ENCODE measurements at regions not wholly inside any gene's neighbourhood (a gene's known extent, or its start where the extent isn't known, plus 50 kb on each side); places are given as distances from the start of the nearest gene placed in this dataset.
"Not testable (repeated sequence)": the region's sequence is repeated elsewhere in the genome, so short reads cannot be mapped to it uniquely, and the experiment has no call there.

DNA sequence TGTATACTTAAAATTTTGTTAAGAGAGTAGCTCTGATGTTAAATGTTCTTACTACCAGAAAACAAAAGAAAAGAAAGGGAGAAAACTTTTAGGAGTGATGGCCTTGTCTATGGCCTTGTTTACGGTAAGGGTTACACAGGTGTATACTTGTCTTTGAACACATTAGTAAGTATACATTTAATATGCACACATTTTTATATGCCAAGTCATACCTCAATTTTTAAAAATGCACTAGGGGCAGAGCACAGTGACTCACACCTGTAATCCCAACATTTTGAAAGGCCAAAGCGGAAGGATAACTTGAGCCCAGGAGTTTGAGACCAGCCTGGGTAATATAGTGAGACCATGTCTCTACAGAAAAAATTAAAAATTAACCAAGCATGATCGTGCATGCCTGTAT lies 166.7 kb upstream of the SNX2 start:
- TF ChIP-seq, protein P1, sequence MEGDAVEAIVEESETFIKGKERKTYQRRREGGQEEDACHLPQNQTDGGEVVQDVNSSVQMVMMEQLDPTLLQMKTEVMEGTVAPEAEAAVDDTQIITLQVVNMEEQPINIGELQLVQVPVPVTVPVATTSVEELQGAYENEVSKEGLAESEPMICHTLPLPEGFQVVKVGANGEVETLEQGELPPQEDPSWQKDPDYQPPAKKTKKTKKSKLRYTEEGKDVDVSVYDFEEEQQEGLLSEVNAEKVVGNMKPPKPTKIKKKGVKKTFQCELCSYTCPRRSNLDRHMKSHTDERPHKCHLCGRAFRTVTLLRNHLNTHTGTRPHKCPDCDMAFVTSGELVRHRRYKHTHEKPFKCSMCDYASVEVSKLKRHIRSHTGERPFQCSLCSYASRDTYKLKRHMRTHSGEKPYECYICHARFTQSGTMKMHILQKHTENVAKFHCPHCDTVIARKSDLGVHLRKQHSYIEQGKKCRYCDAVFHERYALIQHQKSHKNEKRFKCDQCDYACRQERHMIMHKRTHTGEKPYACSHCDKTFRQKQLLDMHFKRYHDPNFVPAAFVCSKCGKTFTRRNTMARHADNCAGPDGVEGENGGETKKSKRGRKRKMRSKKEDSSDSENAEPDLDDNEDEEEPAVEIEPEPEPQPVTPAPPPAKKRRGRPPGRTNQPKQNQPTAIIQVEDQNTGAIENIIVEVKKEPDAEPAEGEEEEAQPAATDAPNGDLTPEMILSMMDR (IDR thresholded peaks at IDR 0.05; ENCODE audit: low read length, missing control alignments): no peak
- H3K4me3 ChIP-seq (replicated peaks; ENCODE audit: low read depth, low read length): no peak overlapping the region
- no peak for DNase-seq (ENCODE audit: low read depth)

DNA sequence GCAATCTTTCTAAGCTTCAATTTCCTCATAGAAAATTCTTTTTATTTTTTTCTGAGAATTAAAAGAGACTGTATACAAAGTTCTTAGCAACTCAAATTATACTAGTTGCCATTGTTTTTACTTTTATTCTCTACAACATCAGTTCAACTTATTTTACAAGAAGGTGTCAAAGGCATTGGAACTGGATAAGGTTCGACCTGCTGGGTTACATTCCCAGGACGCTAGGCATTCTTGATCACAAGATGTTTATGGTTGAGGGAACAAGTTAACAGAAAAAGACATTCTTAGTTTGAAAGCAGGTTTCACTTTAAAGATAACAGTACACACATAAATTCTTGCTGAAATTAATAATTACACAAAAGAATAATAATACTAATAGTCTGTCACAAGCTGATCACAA lies 163.5 kb upstream of the SNX2 start:
- no peak overlapping the region for H3K4me3 ChIP-seq (replicated peaks; ENCODE audit: low read depth, low read length)
- TF ChIP-seq, protein P1 (IDR thresholded peaks at IDR 0.05; ENCODE audit: low read length, missing control alignments): no peak
- no peak for DNase-seq (ENCODE audit: low read depth)

DNA sequence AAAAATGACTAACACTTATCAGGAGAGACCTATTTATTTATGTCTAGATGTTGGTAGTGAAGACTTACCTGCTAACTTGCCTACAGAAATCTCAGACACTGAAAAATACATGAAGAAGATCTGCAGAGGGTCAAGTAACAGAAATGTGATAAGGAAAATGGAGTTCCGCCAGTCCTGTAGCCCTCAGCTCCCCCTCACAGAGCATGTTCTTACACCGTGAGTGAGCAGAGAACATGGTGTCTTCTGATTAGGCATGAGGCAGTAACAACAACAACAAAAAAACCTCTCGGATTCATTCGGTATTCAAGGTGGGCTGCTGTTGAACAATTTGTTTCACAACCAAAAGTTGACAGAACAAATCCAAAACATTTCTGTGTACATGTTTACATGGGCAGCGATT lies 162.0 kb upstream of the SNX2 start:
- no peak overlapping the region for H3K4me3 ChIP-seq (replicated peaks; ENCODE audit: low read depth, low read length)
- DNase-seq (ENCODE audit: low read depth): no peak
- TF ChIP-seq, protein P1 (IDR thresholded peaks at IDR 0.05; ENCODE audit: low read length, missing control alignments): no peak

DNA sequence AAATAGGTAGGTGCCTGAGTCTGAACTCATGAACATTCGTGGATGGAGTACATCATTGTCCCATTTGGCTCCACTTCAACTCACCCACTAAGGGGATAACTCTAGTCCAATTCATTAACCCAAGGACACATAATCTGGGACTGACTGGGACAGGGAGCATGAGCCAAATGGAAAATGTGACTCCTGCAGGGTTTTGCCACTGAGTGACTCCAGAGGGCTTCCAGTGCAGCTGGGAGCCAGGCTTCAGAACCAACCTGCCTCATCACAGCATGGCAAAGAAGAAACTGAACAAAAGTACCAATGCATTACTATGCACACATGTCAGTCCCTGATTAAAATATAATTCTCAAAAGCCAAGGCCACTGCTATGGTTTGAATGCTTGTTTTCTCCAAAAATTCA lies 159.7 kb upstream of the SNX2 start:
- DNase-seq (ENCODE audit: low read depth): no peak
- TF ChIP-seq, protein P1 (IDR thresholded peaks at IDR 0.05; ENCODE audit: low read length, missing control alignments): no peak
- no peak overlapping the region for H3K4me3 ChIP-seq (replicated peaks; ENCODE audit: low read depth, low read length)

DNA sequence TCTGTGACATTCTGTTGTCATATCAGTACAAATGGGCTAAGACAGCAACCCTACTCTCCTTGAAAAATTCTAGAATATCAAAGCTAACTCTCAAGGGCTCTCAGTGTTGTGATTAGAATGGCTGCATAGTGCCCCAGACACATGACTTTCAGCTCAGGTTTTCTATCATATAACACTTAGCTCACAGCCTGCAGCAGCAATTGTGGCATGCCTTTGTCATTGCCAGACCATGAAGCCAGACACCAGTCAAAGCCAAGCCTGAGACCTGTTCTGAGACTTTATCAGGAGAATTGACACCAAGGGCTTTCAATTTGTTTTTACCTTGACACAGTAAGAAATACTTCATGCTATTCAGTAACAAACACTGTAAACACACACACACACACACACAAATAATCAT lies 159.0 kb upstream of the SNX2 start:
- TF ChIP-seq, protein P1 (IDR thresholded peaks at IDR 0.05; ENCODE audit: low read length, missing control alignments): no peak
- DNase-seq (ENCODE audit: low read depth): no peak
- H3K4me3 ChIP-seq (replicated peaks; ENCODE audit: low read depth, low read length): no peak overlapping the region

DNA sequence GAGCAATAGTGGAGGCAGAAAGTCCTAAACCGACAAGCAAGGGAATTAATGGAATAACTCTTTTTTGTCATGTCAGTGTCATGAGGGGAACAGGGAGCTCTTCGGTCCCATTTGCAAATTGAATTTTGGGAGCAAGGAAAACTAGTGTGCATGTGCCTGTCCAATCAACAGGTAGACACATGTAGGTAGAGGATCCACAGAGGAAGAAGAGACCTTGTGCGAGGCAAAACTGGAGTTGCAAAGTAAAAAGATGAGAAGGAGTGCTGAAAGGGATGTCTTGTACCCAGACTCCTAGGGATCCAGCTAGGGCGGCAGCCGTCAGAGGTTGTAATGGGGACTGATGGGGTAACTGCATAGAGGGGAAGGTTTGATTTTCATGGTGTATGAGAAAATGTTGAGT lies 156.8 kb upstream of the SNX2 start:
- H3K4me3 ChIP-seq (replicated peaks; ENCODE audit: low read depth, low read length); DNase-seq (ENCODE audit: low read depth): not testable (repeated sequence)

DNA sequence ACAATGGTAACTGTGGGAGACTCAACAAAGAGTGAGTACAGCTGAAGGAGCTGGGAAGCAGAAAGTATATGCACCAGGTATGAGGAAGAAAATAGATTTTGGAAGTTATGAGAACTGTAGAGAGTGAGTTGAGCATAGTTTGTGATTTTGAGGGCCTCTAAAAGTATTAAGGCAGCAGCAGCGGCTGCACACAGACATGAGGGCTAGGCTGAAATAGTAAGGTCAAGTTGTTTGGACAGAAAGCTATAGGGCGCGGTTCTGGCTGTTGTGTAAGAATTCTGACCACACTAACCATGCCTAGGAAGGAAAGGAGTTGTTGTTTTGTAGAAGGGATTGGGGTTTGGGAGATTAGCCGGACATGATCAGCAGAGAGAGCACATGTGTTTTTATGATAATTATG lies 154.1 kb upstream of the SNX2 start:
- H3K4me3 ChIP-seq (replicated peaks; ENCODE audit: low read depth, low read length); DNase-seq (ENCODE audit: low read depth): not testable (repeated sequence)

DNA sequence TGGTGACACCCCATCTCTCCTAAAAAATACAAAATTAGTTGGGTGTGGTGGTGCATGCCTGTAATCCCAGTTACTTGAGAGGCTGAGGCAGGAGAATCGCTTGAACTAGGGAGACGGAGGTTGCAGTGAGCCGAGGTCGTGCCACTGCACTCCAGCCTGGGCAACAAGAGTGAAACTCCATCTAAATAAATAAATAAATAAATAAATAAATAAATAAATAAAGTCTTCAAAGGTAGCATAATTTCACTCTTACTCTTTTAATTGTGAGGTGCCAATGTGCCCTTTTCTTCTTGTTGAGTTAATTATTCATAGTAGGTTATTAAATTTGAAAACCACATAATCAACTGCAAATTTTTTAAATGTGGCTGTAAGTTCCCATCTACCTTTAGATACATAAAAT lies 146.2 kb upstream of the SNX2 start:
- not testable (repeated sequence) for H3K4me3 ChIP-seq (replicated peaks; ENCODE audit: low read depth, low read length); DNase-seq (ENCODE audit: low read depth)

DNA sequence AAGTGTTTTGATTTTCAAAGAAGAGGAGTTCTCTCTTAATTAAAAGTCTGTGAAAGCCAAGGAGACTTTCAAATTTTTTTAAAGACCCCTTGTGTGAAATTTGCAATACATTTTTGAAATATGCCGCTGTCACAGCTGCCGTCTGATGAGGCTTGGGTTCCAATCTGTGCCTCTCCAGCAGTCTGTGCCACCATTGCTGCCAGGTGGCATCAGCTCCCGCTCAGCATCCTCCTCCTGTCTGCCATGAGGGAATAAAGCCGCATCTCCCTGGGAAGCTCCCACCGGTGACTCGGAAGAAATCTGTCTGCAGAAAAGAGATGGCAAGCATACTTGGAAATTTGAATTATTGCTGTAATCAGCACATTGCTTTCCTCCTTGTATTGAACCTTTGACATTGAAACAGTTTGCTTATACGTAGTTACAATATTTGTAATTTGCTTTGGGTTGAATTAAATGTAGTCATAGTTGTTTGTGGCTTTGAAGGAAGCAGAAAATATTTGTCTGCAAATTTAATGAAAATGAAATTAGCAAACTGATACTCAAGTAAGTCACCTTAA lies 145.7 kb upstream of the SNX2 start:
- TF ChIP-seq, protein P1 (IDR thresholded peaks at IDR 0.05; ENCODE audit: low read length, missing control alignments): no peak

More for the DNA sequence above, 145.7 kb upstream of the SNX2 start:
- no peak overlapping the region for H3K4me3 ChIP-seq (replicated peaks; ENCODE audit: low read depth, low read length)
- DNase-seq (ENCODE audit: low read depth): no peak

All from fibroblast of pulmonary artery (primary cell).